ENCODE measurements at regions not wholly inside any gene's neighbourhood (a gene's known extent, or its start where the extent isn't known, plus 50 kb on each side); places are given as distances from the start of the nearest gene placed in this dataset.

DNA sequence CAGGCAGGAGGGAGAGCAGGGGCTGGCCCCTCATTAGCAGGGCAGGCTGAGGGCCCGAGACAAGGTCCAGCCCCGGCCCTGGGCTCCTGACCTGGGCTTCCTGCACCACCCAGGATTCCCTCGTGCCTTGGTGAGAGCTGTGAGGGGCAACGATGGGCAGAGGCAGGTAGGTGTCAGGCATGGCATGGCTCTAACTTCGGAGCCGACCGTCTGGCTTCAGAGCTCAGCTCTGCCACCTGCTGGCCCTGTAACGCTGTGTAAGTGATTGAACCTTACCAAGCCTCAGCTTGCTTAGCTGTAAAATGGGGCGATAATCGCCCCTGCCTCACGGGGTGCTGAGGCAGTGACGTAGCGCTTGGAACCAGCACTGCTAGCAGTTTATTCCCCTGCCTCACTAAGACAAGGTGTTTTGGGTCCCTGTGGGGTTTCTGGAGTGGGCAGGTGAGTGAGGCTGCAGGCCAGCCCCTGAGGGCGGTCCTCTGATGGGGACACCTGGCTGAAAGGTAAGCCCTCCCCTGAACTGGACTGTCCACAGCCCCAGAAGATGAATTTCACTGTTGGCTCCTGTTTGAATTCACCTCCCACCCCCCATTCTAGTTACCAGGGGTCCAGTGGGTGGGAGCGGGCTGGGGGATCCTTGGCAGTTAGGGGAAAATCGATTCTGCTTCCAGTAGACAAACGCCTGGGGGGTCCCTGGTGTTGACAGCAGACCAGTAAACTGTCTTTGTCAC is 184.8 kb upstream of the GSE1 start:
- peaks cover 3% of the 10 kb centered on the region for H3K27me3 ChIP-seq (ENCODE audit: control insufficient read depth, insufficient read depth, low read length)
- FAIRE-seq (no peak), DNase-seq (ENCODE audit: low read depth) (peak; percentile 20)
- H3K4me3 ChIP-seq (ENCODE audit: low read depth, low read length): no peak overlapping the region
- TF ChIP-seq, protein P1, sequence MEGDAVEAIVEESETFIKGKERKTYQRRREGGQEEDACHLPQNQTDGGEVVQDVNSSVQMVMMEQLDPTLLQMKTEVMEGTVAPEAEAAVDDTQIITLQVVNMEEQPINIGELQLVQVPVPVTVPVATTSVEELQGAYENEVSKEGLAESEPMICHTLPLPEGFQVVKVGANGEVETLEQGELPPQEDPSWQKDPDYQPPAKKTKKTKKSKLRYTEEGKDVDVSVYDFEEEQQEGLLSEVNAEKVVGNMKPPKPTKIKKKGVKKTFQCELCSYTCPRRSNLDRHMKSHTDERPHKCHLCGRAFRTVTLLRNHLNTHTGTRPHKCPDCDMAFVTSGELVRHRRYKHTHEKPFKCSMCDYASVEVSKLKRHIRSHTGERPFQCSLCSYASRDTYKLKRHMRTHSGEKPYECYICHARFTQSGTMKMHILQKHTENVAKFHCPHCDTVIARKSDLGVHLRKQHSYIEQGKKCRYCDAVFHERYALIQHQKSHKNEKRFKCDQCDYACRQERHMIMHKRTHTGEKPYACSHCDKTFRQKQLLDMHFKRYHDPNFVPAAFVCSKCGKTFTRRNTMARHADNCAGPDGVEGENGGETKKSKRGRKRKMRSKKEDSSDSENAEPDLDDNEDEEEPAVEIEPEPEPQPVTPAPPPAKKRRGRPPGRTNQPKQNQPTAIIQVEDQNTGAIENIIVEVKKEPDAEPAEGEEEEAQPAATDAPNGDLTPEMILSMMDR (IDR thresholded peaks at IDR 0.05; ENCODE audit: insufficient read depth, low read length, severe bottlenecking): peak; percentile 63
- H3K36me3 ChIP-seq (ENCODE audit: control insufficient read depth, insufficient read depth, low read length): peaks cover 1% of the 10 kb centered on the region

DNA sequence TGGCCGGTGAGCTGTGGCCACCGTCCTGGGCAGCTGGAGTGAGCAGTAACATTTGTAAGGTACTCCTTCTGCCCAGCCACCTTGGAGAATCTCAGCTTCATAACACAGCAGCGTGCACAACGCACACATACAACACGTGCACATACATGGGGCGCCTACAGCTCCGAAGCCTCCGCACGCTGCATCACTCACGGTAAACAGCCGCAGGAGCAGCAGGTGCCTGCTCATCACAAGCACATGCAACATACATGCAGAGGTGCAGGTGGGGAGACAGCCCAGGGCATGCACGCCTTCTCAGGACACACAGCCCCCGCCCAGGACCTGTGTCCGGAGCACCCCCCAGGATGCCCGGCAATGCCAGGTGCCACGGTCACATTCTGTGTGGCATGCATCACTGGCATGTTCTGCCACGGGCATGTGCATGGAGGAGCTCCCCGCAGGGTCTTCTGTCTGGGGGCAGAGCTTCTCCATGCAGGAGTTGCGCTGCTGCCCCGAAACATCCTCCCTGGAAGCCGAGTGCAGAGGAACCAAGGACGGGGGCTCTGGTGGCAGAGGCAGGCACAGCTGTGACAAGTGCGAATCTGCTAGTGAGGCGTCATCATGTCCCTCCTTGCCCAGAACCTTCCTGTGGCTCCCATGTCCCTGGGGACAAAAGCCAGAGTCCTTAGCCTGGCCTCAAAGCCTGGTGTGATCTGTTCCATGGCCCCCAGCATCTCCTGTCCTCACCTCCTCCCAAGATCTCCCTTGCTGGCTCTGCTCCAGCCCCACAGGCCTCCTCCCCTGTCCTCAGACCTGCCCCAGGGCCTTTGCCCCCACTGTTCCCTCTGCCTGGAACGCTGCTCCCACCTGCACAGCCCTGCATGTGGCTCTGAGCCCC is 184.0 kb upstream of the GSE1 start:
- TF ChIP-seq, protein P1 (IDR thresholded peaks at IDR 0.05; ENCODE audit: insufficient read depth, low read length, severe bottlenecking): no peak
- Histone ChIP-seq H3K27me3 (ENCODE audit: control insufficient read depth, insufficient read depth, low read length) (peaks cover 3% of the 10 kb centered on the region), H3K36me3 (ENCODE audit: control insufficient read depth, insufficient read depth, low read length) (peaks cover 1% of the 10 kb centered on the region), H3K4me3 (ENCODE audit: low read depth, low read length) (no peak overlapping the region)
- DNase-seq (ENCODE audit: low read depth) (no peak), FAIRE-seq (no peak)

DNA sequence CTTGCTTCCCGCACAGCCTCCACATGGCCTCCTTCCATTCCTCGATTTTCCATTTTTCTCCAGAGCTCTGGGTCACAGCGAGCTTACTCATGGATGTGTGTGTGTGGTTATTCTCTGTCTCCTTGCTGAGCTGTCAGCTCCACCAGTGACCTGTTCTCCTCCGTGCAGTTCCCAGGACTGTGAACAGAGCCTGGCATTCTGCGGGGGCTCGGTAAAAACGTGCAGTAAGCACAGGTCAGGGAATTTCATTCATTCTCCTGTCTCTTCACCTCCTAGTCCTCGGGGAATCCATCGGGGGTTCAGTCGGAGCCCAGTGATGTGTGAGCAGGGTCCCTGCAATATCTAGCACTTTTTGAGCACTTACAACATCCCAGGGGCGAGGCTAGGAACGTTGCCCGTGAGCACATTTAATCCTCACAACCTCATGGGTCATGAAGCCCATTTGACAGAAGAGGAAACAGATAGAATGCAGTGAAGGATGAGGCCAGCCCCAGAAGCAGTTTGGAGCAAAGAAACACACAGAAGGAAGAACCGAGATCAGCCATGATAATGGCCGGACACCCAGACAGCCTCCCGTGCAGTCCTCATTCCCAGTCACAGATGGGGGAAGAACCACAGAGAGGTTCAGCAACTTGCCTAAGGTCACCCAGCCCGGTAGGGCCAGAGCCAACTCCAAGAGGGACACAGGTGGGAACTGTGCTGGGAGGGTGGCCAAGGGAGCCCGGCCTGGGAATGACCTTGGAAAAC is 183.2 kb upstream of the GSE1 start:
- no peak for DNase-seq (ENCODE audit: low read depth)
- no peak for FAIRE-seq
- TF ChIP-seq, protein P1 (IDR thresholded peaks at IDR 0.05; ENCODE audit: insufficient read depth, low read length, severe bottlenecking): no peak
- H3K4me3 ChIP-seq (ENCODE audit: low read depth, low read length): no peak overlapping the region
- peaks cover 1% of the 10 kb centered on the region for H3K36me3 ChIP-seq (ENCODE audit: control insufficient read depth, insufficient read depth, low read length)
- H3K27me3 ChIP-seq (ENCODE audit: control insufficient read depth, insufficient read depth, low read length): peaks cover 3% of the 10 kb centered on the region

DNA sequence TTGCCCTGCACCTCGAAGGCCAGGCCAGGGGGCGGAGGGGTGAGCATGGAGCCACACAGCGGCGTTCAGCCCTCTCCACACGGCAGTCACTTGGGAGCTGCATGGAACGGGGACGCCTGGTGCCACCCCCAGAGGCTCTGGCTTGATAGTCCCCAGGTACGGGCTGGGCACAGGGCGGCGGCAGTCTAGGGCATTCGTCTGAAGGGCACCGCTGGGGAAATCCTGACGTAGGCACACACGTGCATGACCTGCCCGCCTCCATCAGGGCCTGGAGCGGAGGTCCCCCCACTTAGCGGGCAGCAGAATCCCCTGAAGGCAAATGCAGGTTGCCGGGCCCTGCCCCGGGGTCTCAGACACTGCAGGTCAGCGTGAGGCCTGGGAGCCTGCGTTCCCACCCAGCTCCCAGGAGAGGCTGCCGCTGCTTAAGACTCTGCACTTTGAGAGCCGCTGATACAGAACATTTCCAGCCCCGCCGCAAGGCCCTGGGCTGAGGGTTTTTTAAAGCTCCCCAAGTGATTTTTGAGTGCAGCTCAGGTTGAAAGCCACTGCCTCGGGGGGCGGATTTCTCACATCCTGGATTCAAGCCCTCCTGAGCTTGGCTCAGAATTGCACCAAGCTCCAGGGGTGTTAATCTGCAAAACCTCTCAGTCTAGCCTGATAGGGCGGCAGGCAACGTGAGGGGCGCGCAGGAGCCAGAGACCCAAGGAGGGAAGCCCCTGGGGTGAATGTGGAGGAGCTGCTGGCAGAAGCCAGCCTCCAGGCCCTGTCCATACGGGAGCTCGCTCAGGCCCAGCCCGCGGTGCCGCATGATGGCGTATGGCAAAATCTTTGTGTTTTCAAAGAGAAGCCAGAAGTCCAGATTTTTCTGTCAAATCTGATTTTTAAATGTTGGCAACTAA is 182.3 kb upstream of the GSE1 start:
- Histone ChIP-seq H3K36me3 (ENCODE audit: control insufficient read depth, insufficient read depth, low read length) (peaks cover 1% of the 10 kb centered on the region), H3K27me3 (ENCODE audit: control insufficient read depth, insufficient read depth, low read length) (no peaks in the 10 kb centered on the region), H3K4me3 (ENCODE audit: low read depth, low read length) (no peak overlapping the region)
- FAIRE-seq (no peak), DNase-seq (ENCODE audit: low read depth) (no peak)
- TF ChIP-seq, protein P1 (IDR thresholded peaks at IDR 0.05; ENCODE audit: insufficient read depth, low read length, severe bottlenecking): no peak

DNA sequence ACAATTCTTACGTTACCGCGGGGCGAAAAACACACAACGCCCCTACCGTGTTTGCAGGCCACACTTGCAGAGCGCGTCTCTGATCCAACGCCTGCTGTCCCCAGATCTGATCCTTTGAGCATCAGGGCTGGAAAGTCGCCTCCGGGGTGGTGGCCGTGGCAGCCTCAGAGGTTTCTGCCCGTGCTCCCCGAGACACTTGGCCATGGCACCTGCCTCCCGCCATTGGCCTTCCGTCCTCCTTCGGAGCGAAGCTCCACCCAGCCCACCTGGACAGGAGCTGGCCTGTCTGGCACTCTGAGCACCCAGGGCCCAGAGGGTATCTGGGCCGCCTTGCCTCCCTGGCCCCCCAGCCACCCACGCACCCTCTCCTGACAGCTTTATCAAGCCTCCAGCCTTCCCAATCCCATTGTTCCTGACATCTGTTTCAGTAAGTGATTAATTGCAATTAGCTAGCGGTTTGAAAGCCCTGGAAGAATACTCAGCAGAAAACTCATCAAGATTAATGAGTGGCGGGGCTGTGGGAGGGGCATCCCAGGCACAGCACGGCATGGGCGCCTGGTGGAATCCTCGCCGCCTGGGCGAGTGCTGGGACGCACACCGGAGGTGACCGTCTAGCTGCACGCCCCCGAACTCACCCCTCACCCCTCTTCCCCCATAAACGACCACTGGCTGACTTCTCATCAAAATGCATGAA is 181.5 kb upstream of the GSE1 start:
- FAIRE-seq: no peak
- no peak for DNase-seq (ENCODE audit: low read depth)
- Histone ChIP-seq H3K36me3 (ENCODE audit: control insufficient read depth, insufficient read depth, low read length) (peaks cover 1% of the 10 kb centered on the region), H3K4me3 (ENCODE audit: low read depth, low read length) (no peak overlapping the region), H3K27me3 (ENCODE audit: control insufficient read depth, insufficient read depth, low read length) (no peaks in the 10 kb centered on the region)
- TF ChIP-seq, protein P1 (IDR thresholded peaks at IDR 0.05; ENCODE audit: insufficient read depth, low read length, severe bottlenecking): no peak

Measured in bronchial epithelial cell (primary cell).